ENCODE measurements at regions not wholly inside any gene's neighbourhood (a gene's known extent, or its start where the extent isn't known, plus 50 kb on each side); places are given as distances from the start of the nearest gene placed in this dataset.

GRCh38 chr10:8921568-8921967 is 867.1 kb downstream of the GATA3 start:
- DNase-seq, result no peak

DNA sequence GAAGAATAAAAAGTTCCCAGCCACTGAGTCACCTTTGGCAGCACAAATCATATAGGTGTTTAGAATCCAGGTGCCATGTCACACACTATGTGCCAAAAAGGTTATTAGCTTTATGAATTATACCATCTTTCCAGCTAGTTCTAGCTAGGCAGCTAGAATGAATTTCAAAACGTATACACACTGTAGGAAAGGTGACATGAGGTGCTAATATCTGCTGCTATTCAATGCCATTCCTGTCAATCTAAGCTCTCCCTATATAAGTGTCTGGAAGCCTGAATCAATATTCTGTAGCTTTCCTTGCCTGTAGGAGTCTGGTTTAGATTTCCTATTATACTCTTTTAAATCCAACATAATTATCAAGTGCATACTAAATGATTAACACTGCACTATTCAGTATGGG is 868.6 kb downstream of the GATA3 start:
- no peak for DNase-seq

- DNase-seq, result no peak
Measured at GRCh38 chr10:8927705-8928104, 873.2 kb downstream of the GATA3 start.

DNA sequence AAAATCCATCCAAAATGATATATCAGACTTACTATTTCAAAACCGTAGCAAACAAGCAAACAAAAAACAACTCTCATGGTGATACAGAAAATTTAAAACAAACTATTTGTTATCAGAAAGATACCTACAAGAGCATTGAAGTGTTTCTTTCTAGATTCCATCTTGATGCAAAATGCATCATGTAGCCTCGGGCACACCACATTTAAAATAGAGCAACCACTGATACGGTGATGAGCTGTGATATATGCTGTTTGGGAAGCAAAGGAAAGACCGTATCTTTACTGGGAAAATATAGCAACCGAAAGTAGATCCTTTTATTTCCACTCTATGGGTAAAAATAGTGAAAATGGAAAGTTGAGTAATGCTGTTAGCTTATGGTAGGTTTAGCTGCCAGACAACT is 892.0 kb downstream of the GATA3 start:
- no peak for DNase-seq

DNA sequence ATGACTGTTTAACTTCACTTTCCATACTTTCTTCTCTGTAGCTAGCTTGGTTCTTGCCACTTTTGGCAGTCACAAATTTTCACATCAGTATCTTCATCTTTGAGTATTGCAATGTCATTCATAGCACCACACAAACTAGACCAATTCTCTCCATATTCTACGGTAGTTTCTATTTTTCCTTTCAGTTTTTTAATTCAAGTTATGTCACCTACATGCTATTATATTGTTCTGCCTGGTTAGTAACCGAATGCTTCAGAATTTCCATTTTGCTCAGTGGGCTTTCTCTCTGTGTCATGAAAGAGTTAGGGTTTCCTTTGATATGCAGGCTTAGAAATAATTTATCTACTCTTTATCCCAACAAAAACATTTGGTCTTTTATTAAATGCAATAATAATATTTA is 896.5 kb downstream of the GATA3 start:
- no peak for DNase-seq

- DNase-seq, result no peak
Measured at GRCh38 chr10:8951440-8952089, 897.1 kb downstream of the GATA3 start.

DNA sequence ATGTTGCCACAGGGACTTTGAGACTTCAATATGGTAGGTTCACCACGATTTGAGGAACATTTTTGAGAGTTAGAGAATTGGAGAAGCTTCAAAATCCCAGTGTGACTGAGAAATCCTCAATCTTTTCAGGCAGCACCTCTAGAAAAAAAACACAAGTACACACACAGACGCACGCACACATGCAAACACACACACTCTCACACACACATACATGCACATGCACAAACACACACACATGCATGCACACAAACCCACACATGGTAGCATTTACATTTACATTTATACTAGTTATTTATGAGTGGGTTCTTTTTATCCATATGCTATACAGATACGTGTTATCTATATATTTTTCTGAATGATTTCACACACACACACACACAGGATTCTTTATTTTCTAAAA is 901.9 kb downstream of the GATA3 start:
- no peak for DNase-seq

- DNase-seq, result no peak
Measured at GRCh38 chr10:8962249-8962648, 907.8 kb downstream of the GATA3 start.

DNA sequence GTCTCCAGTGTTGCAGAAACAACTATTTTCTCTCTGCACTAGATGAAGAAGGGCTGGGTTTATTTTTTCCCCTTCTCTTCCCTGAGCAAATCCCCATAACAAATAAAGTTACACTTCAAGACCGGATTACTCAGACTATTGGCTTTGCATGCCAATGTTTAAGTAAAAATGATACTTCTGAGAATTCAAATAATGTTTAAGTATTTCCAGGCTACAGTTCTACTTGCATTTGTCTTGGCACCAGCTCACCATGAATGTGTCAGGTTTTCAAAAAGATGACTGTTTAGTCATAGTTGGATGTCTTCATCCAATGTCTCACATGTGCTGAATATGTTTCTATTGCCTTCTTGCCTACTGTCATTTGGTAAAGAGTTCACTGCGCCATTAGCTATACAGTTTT is 912.6 kb downstream of the GATA3 start:
- no peak for DNase-seq

DNA sequence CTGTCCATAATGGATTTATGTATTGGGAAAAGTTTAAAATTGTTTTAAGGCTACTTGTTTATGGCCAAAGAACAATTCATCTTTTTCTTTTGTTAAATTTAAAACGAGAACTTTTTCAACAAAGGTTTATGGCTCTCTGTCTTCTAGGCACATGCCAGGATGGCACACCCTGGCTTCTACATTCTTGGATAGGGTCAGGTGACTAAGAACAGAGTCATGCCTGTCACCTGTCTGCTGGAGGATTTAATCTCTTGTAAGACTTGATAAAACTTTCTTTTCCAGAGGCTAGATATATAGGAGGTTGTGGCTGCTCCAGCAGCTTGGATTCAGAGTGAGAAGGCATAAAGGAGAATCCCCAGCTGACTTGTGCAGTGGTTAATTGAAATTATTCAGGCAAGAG is 915.4 kb downstream of the GATA3 start:
- no peak for DNase-seq

- no peak for DNase-seq
Measured at GRCh38 chr10:8975535-8975934, 921.0 kb downstream of the GATA3 start.

DNA sequence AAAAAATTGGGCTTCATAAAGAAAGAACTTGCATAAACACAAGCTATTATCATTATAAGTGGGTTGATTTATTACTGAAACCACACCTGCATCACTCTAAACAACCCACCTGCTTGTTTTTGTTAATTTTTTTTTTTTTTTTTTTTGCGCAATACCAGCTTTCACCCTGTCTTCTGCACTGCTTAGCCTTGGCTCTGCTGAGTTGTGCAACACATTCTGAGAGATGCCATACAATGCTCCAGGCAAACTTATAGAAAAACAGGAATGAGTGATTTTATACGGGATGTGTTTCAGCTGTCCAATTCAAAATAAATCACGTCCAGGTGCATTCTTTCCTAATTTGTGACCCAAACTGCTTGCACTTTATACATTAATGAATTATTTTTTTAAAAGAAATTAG is 923.6 kb downstream of the GATA3 start:
- no peak for DNase-seq

DNA sequence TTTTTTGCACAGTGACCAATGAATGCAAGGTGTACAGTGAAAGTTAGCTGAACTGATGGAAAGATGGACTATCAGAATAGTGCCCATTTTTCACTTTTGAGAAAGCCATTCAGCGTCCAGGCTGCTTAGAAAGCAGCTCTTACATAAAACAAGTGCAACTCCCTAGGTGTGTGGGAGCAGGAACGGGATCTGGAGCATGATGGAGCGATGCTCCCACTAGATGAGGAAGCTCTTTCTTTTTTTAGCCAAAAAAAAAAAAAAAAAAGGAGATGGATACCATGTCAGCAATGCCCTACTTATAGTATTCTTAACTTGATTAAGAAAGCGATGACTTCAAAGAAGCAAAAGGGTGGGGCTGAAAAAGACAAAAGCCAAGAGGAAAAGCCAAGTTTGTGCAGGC is 925.5 kb downstream of the GATA3 start:
- DNase-seq, result no peak

GRCh38 chr10:8981277-8981676 is 926.8 kb downstream of the GATA3 start:
- no peak for DNase-seq

- DNase-seq, result no peak
Measured at GRCh38 chr10:8985651-8986050, 931.2 kb downstream of the GATA3 start.

DNA sequence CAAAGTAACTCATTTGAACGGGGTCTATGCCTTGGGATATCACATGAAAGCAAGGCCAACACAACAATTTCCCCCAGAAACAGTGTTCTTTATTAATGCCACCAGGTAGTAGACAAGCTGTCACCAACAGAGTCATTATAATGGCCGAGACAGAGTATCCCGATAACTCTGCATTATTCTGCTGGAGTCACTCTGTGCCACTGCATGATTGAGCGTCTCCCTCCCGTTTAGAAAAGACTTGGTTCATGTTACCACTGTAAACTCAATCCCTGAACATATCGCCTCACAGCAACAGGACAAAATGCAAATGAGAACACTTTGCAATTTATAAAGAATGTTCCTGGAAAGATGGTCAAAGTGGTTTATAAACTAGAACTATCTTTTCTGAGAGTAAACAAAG is 932.5 kb downstream of the GATA3 start:
- DNase-seq, result no peak

GRCh38 chr10:8987712-8988111 is 933.2 kb downstream of the GATA3 start:
- no peak for DNase-seq

DNA sequence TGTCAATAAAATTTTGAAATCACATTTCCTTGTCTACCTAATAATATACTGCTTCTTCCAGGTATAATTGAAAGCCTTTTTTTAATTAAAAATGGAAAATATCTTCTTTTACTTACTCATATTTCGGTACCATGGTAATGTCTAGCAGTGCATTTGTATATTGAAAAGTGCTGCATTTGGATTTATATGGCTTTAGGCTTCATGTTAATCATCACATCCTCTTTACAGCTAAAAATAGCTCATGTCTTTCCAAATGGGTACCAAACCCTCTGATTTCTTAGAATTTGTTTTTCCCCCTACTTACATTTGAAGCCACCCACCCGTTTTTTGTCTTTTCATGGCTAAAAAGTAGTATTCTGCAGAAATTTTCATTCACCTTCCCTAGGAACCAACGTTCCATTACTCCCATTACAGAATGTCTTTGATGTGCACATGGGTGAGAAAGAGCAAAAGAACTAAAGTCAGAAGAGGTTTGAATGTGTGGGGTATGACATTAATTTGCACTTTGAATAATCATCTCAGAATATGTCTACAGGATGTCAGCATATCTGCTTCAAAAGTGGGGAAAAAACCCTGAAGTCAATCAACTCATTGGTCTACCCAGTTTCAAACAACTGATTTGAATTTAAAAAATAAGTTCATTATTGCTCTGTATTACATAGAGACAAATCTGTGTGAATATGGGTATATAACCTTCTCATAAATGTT is 935.9 kb downstream of the GATA3 start:
- DNase-seq, result no peak

DNA sequence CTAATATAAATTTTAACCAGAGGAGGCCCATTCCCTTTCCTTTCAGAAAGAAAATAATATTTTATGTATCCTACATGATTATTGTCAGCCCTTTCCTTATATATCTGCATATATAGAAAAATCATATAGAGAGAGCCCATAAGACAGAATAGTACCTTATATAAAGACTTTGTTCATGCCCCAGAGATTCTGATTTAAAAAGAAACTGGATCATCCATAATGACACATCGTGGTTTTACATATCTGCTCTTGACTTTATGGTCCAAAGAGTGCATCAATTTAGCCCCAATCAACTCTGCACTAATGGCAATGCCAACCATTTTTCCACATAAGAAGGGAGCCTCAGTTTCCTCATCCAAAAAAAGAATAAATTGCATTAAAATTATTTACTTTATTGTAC is 937.5 kb downstream of the GATA3 start:
- DNase-seq, result no peak

DNA sequence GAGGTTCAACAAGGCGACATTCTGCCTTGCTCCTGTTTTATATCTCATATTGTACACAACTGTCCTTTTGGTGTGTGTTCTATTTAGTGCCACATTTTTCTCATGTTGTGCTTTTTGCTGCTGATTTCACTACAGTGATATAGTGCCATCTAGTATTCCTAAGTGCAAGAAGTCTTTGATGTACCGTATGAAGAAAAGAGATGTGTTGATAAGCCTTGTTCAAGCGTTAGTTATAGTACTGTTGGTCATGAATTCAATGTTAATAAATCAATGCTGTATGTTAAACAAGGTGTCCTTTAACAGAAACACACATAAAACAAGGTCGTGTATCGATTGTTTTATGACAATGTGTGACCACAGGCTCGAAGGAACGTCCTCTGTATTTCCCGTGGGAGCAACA is 939.4 kb downstream of the GATA3 start:
- DNase-seq, result no peak

DNA sequence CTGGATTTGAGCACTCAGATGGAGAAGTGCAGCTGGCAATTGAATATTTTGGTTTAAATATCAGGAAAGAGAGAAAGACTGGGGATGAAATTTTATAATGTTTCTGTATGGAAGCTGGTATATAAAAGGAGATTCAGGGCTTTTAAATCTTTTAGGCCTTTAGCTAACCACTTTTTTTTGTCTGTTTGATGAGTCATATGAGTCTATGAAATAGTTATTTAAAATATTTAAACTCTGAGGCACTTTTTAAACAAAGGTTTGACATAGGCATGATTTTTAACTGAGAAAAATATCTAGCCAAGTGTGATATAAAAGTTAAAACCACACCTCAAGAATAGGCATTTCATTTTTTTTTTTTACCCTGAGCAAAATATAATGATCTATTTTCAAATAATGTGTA is 944.3 kb downstream of the GATA3 start:
- no peak for DNase-seq

GRCh38 chr10:9003122-9003521 is 948.6 kb downstream of the GATA3 start:
- DNase-seq, result no peak

- DNase-seq, result no peak
Measured at GRCh38 chr10:9004736-9005135, 950.2 kb downstream of the GATA3 start.

- no peak for DNase-seq
Measured at GRCh38 chr10:9009505-9009904, 955.0 kb downstream of the GATA3 start.

DNA sequence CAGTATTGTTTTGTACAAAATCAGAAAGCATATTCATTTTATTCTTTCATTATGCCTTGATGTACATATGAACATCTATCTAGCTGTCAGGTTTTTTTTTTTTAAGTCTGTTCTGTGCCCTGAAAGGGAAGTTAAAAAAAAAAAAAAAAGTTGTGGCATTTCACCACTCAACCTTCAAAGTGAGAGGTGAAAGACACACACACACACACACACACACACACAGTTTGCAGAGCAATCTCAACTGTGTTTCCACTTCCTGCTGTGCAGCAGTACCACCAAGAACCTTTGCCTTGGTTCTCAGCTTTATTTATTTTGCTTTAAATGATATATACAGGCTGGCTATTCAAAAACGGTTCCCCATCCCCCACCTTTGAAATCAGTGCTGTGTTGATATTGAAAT is 955.6 kb downstream of the GATA3 start:
- no peak for DNase-seq
